IPS-NIHi11 (cell line): ENCODE measurements at regions not wholly inside any gene's neighbourhood (a gene's known extent, or its start where the extent isn't known, plus 50 kb on each side); places are given as distances from the start of the nearest gene placed in this dataset.

Experiments used
- DNase-seq: peaks from one replicate; pipeline ENCODE4 v3.0.0; 2012; ENCODE audit warnings: mixed read lengths, low spot score

- no peak for DNase-seq
Observed at GRCh38 chr17:79281803-79282202, 207.2 kb downstream of the ENGASE start.

DNA sequence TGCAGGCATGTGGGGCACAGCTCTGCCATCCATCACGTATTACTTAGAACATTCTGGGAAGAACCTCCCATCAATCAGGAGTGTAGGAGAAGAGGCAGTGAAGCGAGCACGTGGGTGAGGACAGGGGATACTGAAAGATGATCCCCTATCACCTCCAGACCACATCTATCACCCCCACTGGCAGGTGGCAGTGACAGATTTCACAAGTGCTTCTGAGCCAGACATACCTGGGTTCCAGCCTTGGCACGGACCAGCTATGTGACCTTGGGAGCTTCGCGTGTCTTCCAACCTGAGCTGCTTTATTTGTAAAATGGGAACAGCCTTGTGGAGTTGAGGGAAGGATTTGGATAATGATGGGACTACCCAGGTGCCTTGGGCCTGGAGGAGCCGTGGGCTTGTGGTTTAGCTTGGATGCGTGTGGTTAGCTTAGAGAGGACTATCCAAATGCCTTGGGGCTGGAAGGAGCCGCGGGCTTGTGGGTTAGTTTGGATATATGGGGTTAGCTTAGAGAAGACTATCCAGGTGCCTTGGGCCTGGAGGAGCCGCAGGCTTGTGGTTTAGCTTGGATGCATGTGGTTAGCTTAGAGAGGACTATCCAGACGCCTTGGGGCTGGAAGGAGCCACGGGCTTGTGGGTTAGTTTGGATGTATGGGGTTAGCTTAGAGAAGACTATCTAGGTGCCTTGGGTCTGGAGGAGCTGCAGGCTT lies 206.4 kb downstream of the ENGASE start:
- DNase-seq = no peak

DNA sequence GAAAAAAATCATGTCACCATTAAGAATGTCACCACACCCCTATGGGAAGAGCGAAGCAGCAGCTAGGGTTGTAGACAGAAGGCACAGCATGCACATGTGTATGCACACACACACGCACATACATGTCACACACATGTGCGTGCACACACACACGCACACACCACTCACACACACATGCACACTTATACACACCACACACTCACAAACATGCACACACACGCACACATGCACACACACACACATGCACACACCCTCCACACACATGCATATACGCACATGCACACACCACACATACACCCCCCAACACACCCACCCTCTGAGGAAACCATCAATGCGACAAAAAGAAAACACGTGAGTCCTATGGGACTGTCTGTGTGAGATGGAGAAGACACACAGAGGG lies 205.4 kb downstream of the ENGASE start:
- DNase-seq = no peak

DNA sequence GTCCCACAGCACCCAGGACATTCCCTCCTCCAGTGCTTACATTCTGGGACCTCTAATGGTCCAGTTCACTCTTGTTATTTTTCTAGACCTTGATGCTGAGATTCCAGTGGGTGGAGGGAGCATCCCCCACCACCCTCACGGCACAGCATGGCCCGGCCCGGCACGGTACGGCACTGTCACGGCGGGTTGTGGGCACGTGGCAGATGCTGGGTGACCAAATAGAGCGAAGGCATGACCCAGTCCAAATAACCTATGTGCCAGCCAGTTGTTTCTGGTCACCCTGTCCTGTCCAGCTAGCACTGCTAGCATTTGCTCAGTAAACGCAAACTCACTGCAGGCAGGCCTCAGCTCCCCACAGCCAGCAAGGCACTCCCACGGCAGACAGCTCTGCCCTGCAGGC lies 204.7 kb downstream of the ENGASE start:
- no peak for DNase-seq

DNA sequence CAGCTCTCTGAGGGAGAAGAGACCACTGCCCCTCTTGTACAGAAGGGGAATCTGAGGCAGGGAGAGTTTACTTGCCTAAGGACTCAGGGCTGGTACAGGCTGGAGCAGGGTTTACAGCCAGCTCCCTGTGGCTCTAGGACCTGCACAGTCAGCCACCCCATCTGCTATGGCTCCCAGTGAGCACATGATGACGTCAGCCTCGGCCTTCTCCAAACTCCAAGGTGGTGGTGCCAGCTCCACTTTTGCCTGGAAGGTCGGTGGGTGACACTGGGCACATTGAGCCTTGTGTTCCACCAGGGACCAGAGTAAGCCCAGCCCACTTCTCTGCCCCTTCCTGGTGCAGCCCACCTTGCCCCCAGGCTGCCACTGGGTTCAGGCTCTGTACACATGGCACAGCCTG lies 202.2 kb downstream of the ENGASE start:
- no peak for DNase-seq

DNA sequence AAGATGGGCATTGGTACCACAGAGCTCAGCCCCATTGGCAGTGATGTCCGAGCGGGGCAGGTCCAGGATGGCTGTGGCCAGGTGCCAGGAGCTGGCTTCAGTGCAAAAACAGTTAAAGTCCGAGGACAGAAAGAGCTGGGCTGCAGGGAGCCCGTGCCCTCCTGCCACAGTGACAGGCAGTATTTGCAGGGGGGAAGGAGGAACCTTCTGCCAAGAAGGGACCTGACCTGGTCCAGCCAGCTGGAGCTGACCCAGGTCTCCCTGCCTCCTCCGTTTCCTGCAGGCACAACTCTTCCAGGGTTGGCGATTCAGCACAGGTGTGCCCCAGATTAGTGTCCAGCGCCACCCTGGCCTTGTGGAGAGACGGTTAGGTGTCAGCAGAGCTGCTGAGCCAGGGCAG lies 199.0 kb downstream of the ENGASE start:
- no peak for DNase-seq

DNA sequence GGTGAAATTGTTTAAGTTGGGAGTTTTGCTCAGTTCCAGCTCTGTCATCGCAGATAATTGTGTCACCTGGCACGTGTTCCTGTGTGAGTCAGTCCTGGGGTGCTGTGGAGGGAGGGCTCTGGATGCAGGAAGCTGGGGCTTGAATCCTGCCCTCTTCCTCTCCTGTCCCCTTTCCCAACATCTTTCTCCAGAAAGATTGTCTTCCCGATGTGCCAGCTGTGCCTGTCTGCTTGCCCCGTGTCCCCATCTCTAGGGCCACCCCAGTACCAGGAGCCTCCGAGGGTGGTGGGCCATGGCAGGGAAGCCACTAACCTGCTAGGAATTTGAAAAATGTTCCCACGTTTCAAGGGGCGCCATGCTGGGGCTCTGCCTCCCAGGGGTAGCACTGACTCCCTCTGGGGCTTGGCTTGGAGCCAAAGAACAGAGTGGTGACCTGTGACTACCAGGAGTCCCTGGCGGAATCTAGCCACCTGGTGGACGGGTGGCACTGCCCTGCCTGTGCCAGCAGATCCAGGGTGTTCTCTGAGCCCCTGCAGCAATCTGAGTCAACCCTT lies 198.1 kb downstream of the ENGASE start:
- no peak for DNase-seq

DNA sequence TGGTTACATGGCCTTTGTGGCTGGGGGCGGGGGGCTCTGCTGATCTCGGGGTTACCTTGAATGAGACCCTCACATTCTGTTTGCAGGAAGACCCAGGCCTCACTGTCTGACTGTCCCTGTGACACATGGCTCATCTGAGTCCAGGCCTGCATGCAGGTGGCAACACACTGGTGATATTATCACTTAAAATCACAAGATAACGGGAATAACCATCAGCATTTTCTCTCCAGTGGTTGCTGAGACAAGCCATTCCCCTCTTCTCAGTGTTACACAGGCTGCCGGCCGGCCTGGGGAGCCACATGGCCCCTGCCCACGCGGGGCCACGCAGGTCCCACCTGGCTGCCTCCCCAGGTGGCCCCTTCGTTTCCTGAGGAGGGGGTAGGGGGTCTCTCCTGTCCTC lies 197.6 kb downstream of the ENGASE start:
- DNase-seq = no peak

DNA sequence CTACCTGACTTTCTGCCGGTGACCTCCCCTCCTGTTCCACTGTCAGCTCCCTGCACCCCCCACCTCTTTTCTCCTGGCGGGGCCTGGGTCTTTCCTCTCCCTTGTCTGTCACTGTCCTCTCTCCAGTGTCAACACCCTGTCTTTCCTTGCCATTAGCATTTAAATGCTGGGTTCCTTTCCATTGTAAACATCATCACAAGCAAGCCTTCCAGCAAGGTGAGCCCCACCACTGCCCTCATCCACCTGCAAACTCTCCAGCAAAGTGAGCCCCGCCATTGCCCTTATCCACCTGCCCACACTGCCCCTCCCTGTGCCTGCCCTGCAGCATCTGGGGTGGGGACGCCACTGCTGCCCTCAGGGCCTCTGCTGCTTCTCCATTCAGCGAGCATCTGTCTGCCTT lies 195.0 kb downstream of the ENGASE start:
- DNase-seq = peak; percentile 48

GRCh38 chr17:79263191-79263590 lies 188.6 kb downstream of the ENGASE start:
- no peak for DNase-seq

GRCh38 chr17:79262624-79263023 lies 188.0 kb downstream of the ENGASE start:
- no peak for DNase-seq

DNA sequence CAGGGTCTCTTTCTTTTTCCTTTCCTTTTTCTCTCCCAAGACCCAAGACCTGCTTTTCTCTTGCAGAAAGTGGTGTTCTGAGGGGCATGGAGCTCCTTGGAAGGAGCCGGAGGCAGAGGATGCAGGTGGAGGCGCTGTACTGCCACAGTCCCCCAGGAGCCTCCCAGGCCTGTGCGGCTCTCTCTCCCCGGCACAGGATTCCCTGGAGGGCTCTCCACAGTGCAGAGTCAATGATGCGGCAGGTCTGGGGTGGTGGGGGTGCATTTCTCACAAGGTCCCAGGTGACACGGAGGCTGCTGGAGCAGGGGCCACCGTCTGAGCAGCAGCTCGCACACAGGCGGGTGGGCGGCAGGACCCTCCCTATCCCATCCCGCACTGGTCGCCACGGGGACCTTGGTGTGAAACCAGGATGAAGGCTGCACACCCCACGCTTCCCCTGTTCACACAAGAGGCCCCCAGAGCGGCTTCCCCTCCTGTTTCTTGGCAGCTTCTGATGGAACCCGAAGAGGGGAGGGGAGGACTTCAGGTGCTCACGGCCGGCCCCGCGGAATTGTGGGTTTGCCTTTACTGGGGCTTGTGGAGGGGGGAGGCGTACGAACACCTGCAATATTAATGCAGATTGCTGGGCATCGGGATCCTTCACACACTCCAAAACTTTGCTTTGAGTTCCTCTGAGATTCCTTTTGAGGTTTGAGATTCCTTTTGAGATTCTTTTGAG lies 186.9 kb downstream of the ENGASE start:
- no peak for DNase-seq

- no peak for DNase-seq
Observed at GRCh38 chr17:79258843-79259242, 184.2 kb downstream of the ENGASE start.

- no peak for DNase-seq
Observed at GRCh38 chr17:79258041-79258440, 183.4 kb downstream of the ENGASE start.

GRCh38 chr17:79255926-79256585 lies 181.4 kb downstream of the ENGASE start:
- no peak for DNase-seq

GRCh38 chr17:79255456-79255855 lies 180.8 kb downstream of the ENGASE start:
- no peak for DNase-seq

GRCh38 chr17:79255046-79255445 lies 180.4 kb downstream of the ENGASE start:
- DNase-seq = no peak

- DNase-seq = no peak
Observed at GRCh38 chr17:79252886-79253285, 178.3 kb downstream of the ENGASE start.

- no peak for DNase-seq
Observed at GRCh38 chr17:79251824-79252223, 177.2 kb downstream of the ENGASE start.

DNA sequence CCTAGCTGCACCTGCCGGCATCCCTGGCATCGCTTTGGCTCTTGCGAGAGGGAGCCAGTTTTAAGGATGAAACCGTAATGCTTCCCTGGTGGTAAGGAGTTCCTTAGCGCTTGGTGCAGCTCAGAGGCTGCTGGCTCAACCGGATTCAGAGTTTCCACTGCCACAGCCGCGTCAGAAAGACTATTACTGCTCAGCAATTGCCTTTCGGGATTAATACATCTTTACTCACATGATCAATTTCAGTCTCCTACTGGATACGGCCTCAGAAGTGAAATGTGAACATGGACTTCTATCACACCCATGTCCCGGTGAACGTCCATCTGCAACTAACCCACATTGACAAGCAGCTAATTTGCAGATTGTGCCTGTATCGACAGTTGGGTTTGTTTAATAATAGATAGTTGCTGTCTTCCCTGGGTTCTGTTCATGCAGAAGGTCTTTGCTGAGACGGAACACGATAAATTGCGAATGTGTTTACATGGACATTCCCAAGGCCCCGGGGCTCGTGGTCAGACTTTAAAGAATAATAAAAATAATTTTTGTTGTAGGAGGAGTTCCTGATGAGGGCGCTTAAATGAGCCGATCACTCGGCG lies 175.4 kb downstream of the ENGASE start:
- no peak for DNase-seq

- peak; percentile 50 for DNase-seq
Observed at GRCh38 chr17:79248843-79249493, 174.3 kb downstream of the ENGASE start.
